ENCODE measurements at regions not wholly inside any gene's neighbourhood (a gene's known extent, or its start where the extent isn't known, plus 50 kb on each side); places are given as distances from the start of the nearest gene placed in this dataset.

DNA sequence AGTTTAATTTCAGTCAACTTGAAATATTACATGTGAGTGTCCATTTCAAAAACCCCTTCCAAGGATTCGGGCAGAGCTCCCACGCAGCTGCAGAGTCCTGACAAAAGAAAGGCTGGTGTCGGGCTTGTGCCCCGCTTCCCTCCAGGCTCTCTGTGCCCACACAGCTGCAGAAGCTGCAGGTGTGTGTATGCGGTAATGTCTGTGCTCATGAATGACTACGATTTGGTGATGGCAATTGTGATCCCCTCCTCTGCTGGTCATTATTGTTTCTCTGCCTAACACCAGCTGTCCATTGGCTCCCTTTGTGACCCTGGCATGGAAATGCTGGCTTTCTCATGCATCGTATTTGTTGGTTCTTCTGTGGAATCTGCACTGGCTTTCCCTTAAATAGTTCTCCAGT lies 224.8 kb downstream of the NUP35 start:
- TF ChIP-seq EZH2 (IDR thresholded peaks at IDR 0.05; ENCODE audit: borderline replicate concordance, low read length): no peak
- TF ChIP-seq, protein P1, sequence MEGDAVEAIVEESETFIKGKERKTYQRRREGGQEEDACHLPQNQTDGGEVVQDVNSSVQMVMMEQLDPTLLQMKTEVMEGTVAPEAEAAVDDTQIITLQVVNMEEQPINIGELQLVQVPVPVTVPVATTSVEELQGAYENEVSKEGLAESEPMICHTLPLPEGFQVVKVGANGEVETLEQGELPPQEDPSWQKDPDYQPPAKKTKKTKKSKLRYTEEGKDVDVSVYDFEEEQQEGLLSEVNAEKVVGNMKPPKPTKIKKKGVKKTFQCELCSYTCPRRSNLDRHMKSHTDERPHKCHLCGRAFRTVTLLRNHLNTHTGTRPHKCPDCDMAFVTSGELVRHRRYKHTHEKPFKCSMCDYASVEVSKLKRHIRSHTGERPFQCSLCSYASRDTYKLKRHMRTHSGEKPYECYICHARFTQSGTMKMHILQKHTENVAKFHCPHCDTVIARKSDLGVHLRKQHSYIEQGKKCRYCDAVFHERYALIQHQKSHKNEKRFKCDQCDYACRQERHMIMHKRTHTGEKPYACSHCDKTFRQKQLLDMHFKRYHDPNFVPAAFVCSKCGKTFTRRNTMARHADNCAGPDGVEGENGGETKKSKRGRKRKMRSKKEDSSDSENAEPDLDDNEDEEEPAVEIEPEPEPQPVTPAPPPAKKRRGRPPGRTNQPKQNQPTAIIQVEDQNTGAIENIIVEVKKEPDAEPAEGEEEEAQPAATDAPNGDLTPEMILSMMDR (IDR thresholded peaks at IDR 0.05; ENCODE audit: low read length): no peak

All from OCI-LY1 (cell line).